Neural cell (in vitro differentiated cells): ENCODE measurements at regions not wholly inside any gene's neighbourhood (a gene's known extent, or its start where the extent isn't known, plus 50 kb on each side); places are given as distances from the start of the nearest gene placed in this dataset.

Experiments
- H2AFZ ChIP-seq: fragments of 200-600, 300-800 bp; sonication (generic), shearing (Covaris generic); 2 replicates; pipeline ENCODE4 v1.6.0; 2014; ENCODE audit warnings: low read depth, mild to moderate bottlenecking, antibody characterized with exemption, low read length, moderate library complexity
- H3F3A ChIP-seq: fragments of 200-600 bp; shearing (Covaris generic); 2 replicates; pipeline ENCODE4 v1.6.1; 2016; ENCODE audit warnings: mild to moderate bottlenecking, moderate library complexity, mixed read lengths, antibody characterized with exemption, low read length; ENCODE audit not compliant: insufficient read depth, poor library complexity, severe bottlenecking
- H3K27ac ChIP-seq: fragments of 200-600, 300-800 bp; sonication (generic), shearing (Covaris generic); 2 replicates; pipeline ENCODE4 v1.5.1; 2014; ENCODE audit warnings: mild to moderate bottlenecking, low read length, moderate library complexity
- H3K27me3 ChIP-seq: fragments of 300-800, 200-600 bp; sonication (generic), shearing (Covaris generic); 2 replicates; pipeline ENCODE4 v1.6.0; 2014; ENCODE audit warnings: mild to moderate bottlenecking, low read depth, low read length, moderate library complexity; ENCODE audit not compliant: insufficient read depth
- H3K36me3 ChIP-seq: fragments of 300-800, 200-600 bp; sonication (generic), shearing (Covaris generic); 2 replicates; pipeline ENCODE4 v1.5.1; 2014; ENCODE audit warnings: mild to moderate bottlenecking, antibody characterized with exemption, low read length, moderate library complexity; ENCODE audit not compliant: insufficient read depth
- H3K4me2 ChIP-seq: fragments of 300-800, 200-600 bp; sonication (generic), shearing (Covaris generic); 2 replicates; pipeline ENCODE4 v1.6.0; 2014; ENCODE audit warnings: mild to moderate bottlenecking, low read length
- H3K4me3 ChIP-seq: fragments of 300-800, 200-600 bp; sonication (generic), shearing (Covaris generic); 2 replicates; pipeline ENCODE4 v1.5.1; 2014; ENCODE audit warnings: mild to moderate bottlenecking, low read length, moderate library complexity
- H3K79me2 ChIP-seq: fragments of 200-600 bp; shearing (Covaris generic); replicated peaks from 2 replicates; pipeline ENCODE4 v1.6.0; 2014; ENCODE audit warnings: mild to moderate bottlenecking, low read length, moderate library complexity; ENCODE audit not compliant: insufficient read depth
- H3K9ac ChIP-seq: fragments of 300-800, 200-600 bp; sonication (generic), shearing (Covaris generic); 2 replicates; pipeline ENCODE4 v1.6.1; 2016; ENCODE audit warnings: mild to moderate bottlenecking, low read length, mixed read lengths
- H3K9me2 ChIP-seq: fragments of 200-600 bp; shearing (Covaris generic); 2 replicates; pipeline ENCODE4 v1.6.1; 2016; ENCODE audit warnings: mild to moderate bottlenecking, low read length, mixed read lengths; ENCODE audit not compliant: insufficient read depth
- H3K9me3 ChIP-seq: fragments of 200-600, 300-800 bp; sonication (generic), shearing (Covaris generic); 2 replicates; pipeline ENCODE4 v1.6.1; 2016; ENCODE audit warnings: mild to moderate bottlenecking, mixed run types, low read length, moderate library complexity, mixed read lengths
- H4K20me1 ChIP-seq: fragments of 200-600 bp; shearing (Covaris generic); 2 replicates; pipeline ENCODE4 v1.6.1; 2016; ENCODE audit warnings: mild to moderate bottlenecking, mixed run types; ENCODE audit not compliant: insufficient read depth
- CTCF ChIP-seq: fragments of 450-650 bp; IDR thresholded peaks from 2 replicates; pipeline ENCODE4 v1.5.1; 2014; ENCODE audit warnings: antibody characterized with exemption, mild to moderate bottlenecking, moderate library complexity; ENCODE audit not compliant: poor library complexity, severe bottlenecking
- EP300 ChIP-seq: fragments of 450-650 bp; conservative IDR thresholded peaks from 2 replicates; pipeline ENCODE4 v1.6.1; 2014; ENCODE audit warnings: antibody characterized with exemption, mild to moderate bottlenecking, moderate library complexity; ENCODE audit not compliant: poor library complexity, severe bottlenecking
- EZH2 ChIP-seq: fragments of 200-600, 300-800 bp; shearing (Covaris generic), sonication (generic); IDR thresholded peaks from 2 replicates; pipeline ENCODE4 v1.6.1; 2014; ENCODE audit warnings: antibody characterized with exemption, low read length, borderline replicate concordance, mild to moderate bottlenecking; ENCODE audit not compliant: insufficient read depth, poor library complexity, severe bottlenecking
- MXI1 ChIP-seq: fragments of 450-650 bp; conservative IDR thresholded peaks from 2 replicates; pipeline ENCODE4 v1.6.1; 2014; ENCODE audit warnings: antibody characterized with exemption, mild to moderate bottlenecking; ENCODE audit not compliant: poor library complexity, severe bottlenecking
- POLR2AphosphoS5 ChIP-seq: IDR thresholded peaks from 2 replicates; pipeline ENCODE4 v1.6.1; 2012
- RAD21 ChIP-seq: fragments of 450-650 bp; conservative IDR thresholded peaks from 2 replicates; pipeline ENCODE4 v1.6.1; 2014; ENCODE audit warnings: antibody characterized with exemption, mild to moderate bottlenecking, moderate library complexity
- REST ChIP-seq: IDR thresholded peaks from 2 replicates; pipeline ENCODE4 v1.6.1; 2012; ENCODE audit warnings: borderline replicate concordance
- SMC3 ChIP-seq: fragments of 450-650 bp; conservative IDR thresholded peaks from 2 replicates; pipeline ENCODE4 v1.6.1; 2014; ENCODE audit warnings: antibody characterized with exemption, mild to moderate bottlenecking, moderate library complexity; ENCODE audit not compliant: poor library complexity
- TAF1 ChIP-seq: IDR thresholded peaks from 2 replicates; pipeline ENCODE4 v1.6.1; 2012; ENCODE audit warnings: low read depth

GRCh38 chr5:29524227-29524626 is 1669.3 kb upstream of the CDH6 start:
- no peaks in the 10 kb centered on the region for H3K36me3 ChIP-seq
- no peak overlapping the region for H2AFZ ChIP-seq
- no peaks in the 10 kb centered on the region for H4K20me1 ChIP-seq
- H3K79me2 ChIP-seq: no peaks in the 10 kb centered on the region
- no peak overlapping the region for H3K9ac ChIP-seq
- no peaks in the 10 kb centered on the region for H3K9me3 ChIP-seq
- H3K27ac ChIP-seq: no peak overlapping the region
- no peaks in the 10 kb centered on the region for H3K27me3 ChIP-seq
- no peaks in the 10 kb centered on the region for H3K9me2 ChIP-seq
- no peak overlapping the region for H3K4me3 ChIP-seq
- no peak overlapping the region for H3K4me2 ChIP-seq
- no peaks in the 10 kb centered on the region for H3F3A ChIP-seq
- TF ChIP-seq EP300 (no peak), RAD21 (no peak), TAF1 (no peak), SMC3 (no peak), REST (no peak), MXI1 (no peak)

GRCh38 chr5:29518176-29518575 is 1675.3 kb upstream of the CDH6 start:
- TF ChIP-seq POLR2AphosphoS5: no peak
- no peak for TF ChIP-seq MXI1
- TF ChIP-seq EP300: no peak
- no peak for TF ChIP-seq REST
- no peak for TF ChIP-seq RAD21
- TF ChIP-seq SMC3: no peak
- TF ChIP-seq TAF1: no peak
- TF ChIP-seq CTCF: no peak
- no peak for TF ChIP-seq EZH2
- Histone ChIP-seq H3K9me3 (no peaks in the 10 kb centered on the region), H2AFZ (no peak overlapping the region), H3K4me2 (no peak overlapping the region), H3K27me3 (no peaks in the 10 kb centered on the region), H3K4me3 (no peak overlapping the region), H3K9ac (no peak overlapping the region), H4K20me1 (no peaks in the 10 kb centered on the region), H3K79me2 (no peaks in the 10 kb centered on the region), H3F3A (no peaks in the 10 kb centered on the region), H3K9me2 (no peaks in the 10 kb centered on the region), H3K36me3 (no peaks in the 10 kb centered on the region), H3K27ac (no peak overlapping the region)
